Right lobe of liver (tissue), 6 donors: ENCODE measurements at regions not wholly inside any gene's neighbourhood (a gene's known extent, or its start where the extent isn't known, plus 50 kb on each side); places are given as distances from the start of the nearest gene placed in this dataset.

Source experiments
- ATAC-seq, 4 donors: fragments of 200-7000 bp; cut with Tn5 transposase; one replicate each; pipeline ENCODE4 v1.9.1; 2020; ENCODE audit warnings: mild to moderate bottlenecking in 4 of 4, moderate library complexity in 4 of 4
- DNase-seq, 3 donors: peaks; one replicate each; pipeline ENCODE4 v3.0.0-alpha.2; 2020
- H3K27ac ChIP-seq, 3 donors: fragments of 200-600 bp; one replicate each; pipeline ENCODE4 v1.8.0; 2022
- H3K27me3 ChIP-seq, 2 donors: fragments of 200-600 bp; one replicate each; pipeline ENCODE4 v1.8.0; 2022
- H3K36me3 ChIP-seq, 4 donors: fragments of 200-600 bp; sonication (generic) in 1 of 4; one replicate each; pipeline versions ENCODE4 v1.5.1 to v1.8.0; 2017 to 2022; ENCODE audit warnings: control low read depth in 1 of 4
- H3K4me1 ChIP-seq, 4 donors: fragments of 200-600 bp; sonication (generic) in 1 of 4; one replicate each; pipeline versions ENCODE4 v1.5.1 to v1.8.0; 2017 to 2022; ENCODE audit warnings: control low read depth in 1 of 4
- H3K4me3 ChIP-seq, 3 donors: fragments of 200-600 bp; one replicate each; pipeline ENCODE4 v1.8.0; 2022
- H3K9me3 ChIP-seq, 4 donors: fragments of 200-600 bp; sonication (generic) in 1 of 4; one replicate each; pipeline versions ENCODE4 v1.5.1 to v1.8.0; 2017 to 2022; ENCODE audit warnings: control low read depth in 1 of 4
- CTCF ChIP-seq, 4 donors: fragments of 200-600 bp in 3 of 4; fragments of 450-650 bp in 1 of 4; IDR thresholded peaks; one replicate each; pipeline versions ENCODE4 v1.5.1 to v1.8.0; 2016 to 2022; ENCODE audit warnings: antibody characterized with exemption in 4 of 4, mild to moderate bottlenecking in 2 of 4
- POLR2A ChIP-seq: fragments of 450-650 bp; IDR thresholded peaks from one replicate; pipeline ENCODE4 v1.6.1; 2017; ENCODE audit warnings: antibody characterized with exemption, mild to moderate bottlenecking
- WGBS: methylation state at CpG from one replicate; pipeline ENCODE4 v1.1.6; 2018; ENCODE audit warnings: low coverage, low lambda C conversion rate; ENCODE audit not compliant: insufficient coverage; ENCODE audit errors: missing lambda C conversion rate; 5-methylcytosine and 5-hydroxymethylcytosine counted together
- intact Hi-C, 2 donors: fragments of 100-400 bp; cut with DNase I; formaldehyde crosslinking; loops; one replicate each; pipeline versions ENCODE4 v1.11.2 to v1.14.1; 2022
- donor health status: DM: no; HTN: yes; CAD: no.
- donor health status: DM: no; HTN: no; CAD: no.
- donor health status: DM: no; HTN: no; CAD: no.
- donor health status: DM: no; HTN: yes; CAD: no.
- donor health status: DM: no; HTN: yes; CAD: no.

DNA sequence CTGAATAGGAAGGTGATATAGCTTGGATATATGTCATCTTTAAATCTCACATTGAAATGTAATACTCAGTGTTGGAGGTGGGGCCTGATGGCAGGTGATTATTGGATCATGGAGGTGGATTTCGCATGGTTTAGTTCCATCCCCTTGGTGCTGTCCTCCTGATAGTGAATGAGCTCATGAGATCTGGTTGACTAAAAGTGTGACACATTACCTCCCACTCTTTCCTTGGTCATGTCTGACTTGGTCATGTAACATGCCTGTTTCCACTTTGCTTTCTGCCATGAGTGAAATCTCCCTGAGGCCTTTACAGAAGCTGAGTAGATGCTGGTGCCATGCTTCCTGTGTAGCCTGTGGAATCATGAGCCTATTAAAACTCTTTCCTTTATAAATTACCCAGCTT, 664.5 kb upstream of the NR5A2 start:
- Histone ChIP-seq H3K27ac (no peak overlapping the region), H3K4me3 (no peak overlapping the region), H3K9me3 (no peaks in the 10 kb centered on the region), H3K27me3 (no peaks in the 10 kb centered on the region), H3K36me3 (no peaks in the 10 kb centered on the region), H3K4me1 (no peaks in the 10 kb centered on the region)
- no peak for DNase-seq
- intact Hi-C loops = no loop called here
- WGBS = 82% methylated on average over 1 of the region's 1 CpG
- no peak for TF ChIP-seq CTCF (IDR thresholded peaks at IDR 0.05)
- no peak for TF ChIP-seq POLR2A
- no peak for ATAC-seq

GRCh38 chr1:199373139-199373538, 654.4 kb upstream of the NR5A2 start:
- no peak for TF ChIP-seq CTCF (IDR thresholded peaks at IDR 0.05)
- TF ChIP-seq POLR2A = no peak
- Histone ChIP-seq H3K4me1 (no peaks in the 10 kb centered on the region), H3K9me3 (no peaks in the 10 kb centered on the region), H3K36me3 (no peaks in the 10 kb centered on the region), H3K27ac (no peak overlapping the region), H3K4me3 (no peak overlapping the region), H3K27me3 (no peaks in the 10 kb centered on the region)
- DNase-seq (no peak), ATAC-seq (no peak)
- WGBS = 53% methylated on average over 2 of the region's 2 CpGs
- intact Hi-C loops = no loop called here

- no peaks in the 10 kb centered on the region for H3K4me1 ChIP-seq
- no peak for ATAC-seq
- no peaks in the 10 kb centered on the region for H3K9me3 ChIP-seq
- no peaks in the 10 kb centered on the region for H3K27me3 ChIP-seq
- 60% methylated on average over 1 of the region's 1 CpG for whole genome bisulfite sequencing
- H3K27ac ChIP-seq = no peak overlapping the region
- TF ChIP-seq CTCF (IDR thresholded peaks at IDR 0.05) (no peak), POLR2A (no peak)
- H3K36me3 ChIP-seq = no peaks in the 10 kb centered on the region
- no peak overlapping the region for H3K4me3 ChIP-seq
- DNase-seq = no peak
- intact Hi-C loops = no loop called here
Measured at GRCh38 chr1:199377211-199377610, 650.3 kb upstream of the NR5A2 start.

DNA sequence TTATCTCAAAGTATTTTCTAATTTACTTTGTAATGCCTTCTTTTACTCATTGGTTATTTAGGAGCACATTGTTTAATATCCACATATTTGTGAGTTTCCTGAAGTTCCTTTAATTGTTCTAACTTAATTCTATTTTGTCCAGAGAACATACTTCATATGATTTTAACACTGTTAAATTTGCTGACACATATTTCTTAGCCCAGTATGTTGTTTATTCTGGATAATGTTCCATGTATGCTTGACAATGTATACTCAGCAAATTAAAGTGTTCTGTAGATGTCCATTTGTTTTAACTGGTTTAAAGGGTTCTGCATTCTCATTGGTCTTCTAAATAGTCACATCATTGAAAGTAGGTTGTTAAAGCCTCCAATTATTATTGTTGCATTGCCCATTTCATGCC, 643.7 kb upstream of the NR5A2 start:
- H3K4me1 ChIP-seq = no peaks in the 10 kb centered on the region
- no peak for DNase-seq
- no peak overlapping the region for H3K27ac ChIP-seq
- no peaks in the 10 kb centered on the region for H3K27me3 ChIP-seq
- ATAC-seq = no peak
- TF ChIP-seq POLR2A (no peak), CTCF (IDR thresholded peaks at IDR 0.05) (no peak)
- no peaks in the 10 kb centered on the region for H3K9me3 ChIP-seq
- H3K4me3 ChIP-seq = no peak overlapping the region
- intact Hi-C loops = no loop called here
- no peaks in the 10 kb centered on the region for H3K36me3 ChIP-seq

- no peaks in the 10 kb centered on the region for H3K4me1 ChIP-seq
- intact Hi-C loops = no loop called here
- no peak for ATAC-seq
- H3K36me3 ChIP-seq = no peaks in the 10 kb centered on the region
- H3K27me3 ChIP-seq = no peaks in the 10 kb centered on the region
- DNase-seq = no peak
- H3K27ac ChIP-seq = no peak overlapping the region
- WGBS = 58% methylated on average over 3 of the region's 3 CpGs
- no peak for TF ChIP-seq POLR2A
- no peak for TF ChIP-seq CTCF (IDR thresholded peaks at IDR 0.05)
- H3K4me3 ChIP-seq = no peak overlapping the region
- no peaks in the 10 kb centered on the region for H3K9me3 ChIP-seq
Measured at GRCh38 chr1:199394856-199395255, 632.7 kb upstream of the NR5A2 start.
